H1 (cell line): ENCODE measurements at regions not wholly inside any gene's neighbourhood (a gene's known extent, or its start where the extent isn't known, plus 50 kb on each side); places are given as distances from the start of the nearest gene placed in this dataset.

Source experiments
- BACH1 ChIP-seq: IDR thresholded peaks from 2 replicates; pipeline ENCODE4 v1.6.1; 2012; ENCODE audit warnings: low read length, improper control_type of control experiment
- BRCA1 ChIP-seq: IDR thresholded peaks from 2 replicates; pipeline ENCODE4 v1.6.1; 2012; ENCODE audit warnings: low read depth, low read length, improper control_type of control experiment
- CHD2 ChIP-seq: IDR thresholded peaks from 2 replicates; pipeline ENCODE4 v1.6.1; 2012; ENCODE audit warnings: low read length, improper control_type of control experiment
- TF ChIP-seq, protein P1 (sequence below): IDR thresholded peaks from 2 replicates; pipeline ENCODE4 v1.6.1; 2011; ENCODE audit warnings: low read depth, mild to moderate bottlenecking, low read length; ENCODE audit not compliant: insufficient read depth

- TF ChIP-seq CHD2 (no peak), BRCA1 (no peak), BACH1 (no peak)
- TF ChIP-seq, protein P1, sequence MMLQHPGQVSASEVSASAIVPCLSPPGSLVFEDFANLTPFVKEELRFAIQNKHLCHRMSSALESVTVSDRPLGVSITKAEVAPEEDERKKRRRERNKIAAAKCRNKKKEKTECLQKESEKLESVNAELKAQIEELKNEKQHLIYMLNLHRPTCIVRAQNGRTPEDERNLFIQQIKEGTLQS = no peak
These were observed 1329.5 kb upstream of the WWC1 start (continued) for GRCh38 chr5:166961913-166962312.
